HG03045 (cell line): ENCODE measurements at regions not wholly inside any gene's neighbourhood (a gene's known extent, or its start where the extent isn't known, plus 50 kb on each side); places are given as distances from the start of the nearest gene placed in this dataset.
A peak's percentile ranks its signal among the peaks of the same experiment; 100 is the strongest.
"Not testable (repeated sequence)": the region's sequence is repeated elsewhere in the genome, so short reads cannot be mapped to it uniquely, and the experiment has no call there.

Experiments used
- ATAC-seq: cut with Tn5 transposase; IDR thresholded peaks from one replicate; pipeline ENCODE4 v1.9.1; 2021; ENCODE audit warnings: mild to moderate bottlenecking, moderate library complexity; ENCODE audit not compliant: unreplicated experiment

- ATAC-seq, result no peak
These were observed 948.7 kb downstream of the LRFN5 start for GRCh38 chr14:42555365-42555764.

DNA sequence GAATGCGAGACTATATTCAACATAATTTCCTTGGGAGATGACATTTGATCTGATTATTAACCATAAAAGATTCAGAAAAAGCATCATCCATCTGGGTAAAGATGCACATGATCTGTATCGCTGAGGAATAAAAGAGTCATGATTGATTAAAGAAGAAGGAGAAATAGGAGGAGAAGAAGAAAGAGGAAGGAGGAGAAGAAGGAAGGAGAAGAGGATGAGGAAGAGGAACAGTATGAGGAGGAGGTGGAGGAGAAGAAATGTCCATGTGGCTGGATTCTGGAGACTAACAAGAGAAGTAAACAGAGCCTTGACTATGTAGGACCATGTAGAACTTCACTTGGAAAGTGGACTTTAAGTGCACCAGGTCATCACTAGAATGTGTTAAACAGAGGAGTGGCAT is 947.4 kb downstream of the LRFN5 start:
- ATAC-seq, result no peak

DNA sequence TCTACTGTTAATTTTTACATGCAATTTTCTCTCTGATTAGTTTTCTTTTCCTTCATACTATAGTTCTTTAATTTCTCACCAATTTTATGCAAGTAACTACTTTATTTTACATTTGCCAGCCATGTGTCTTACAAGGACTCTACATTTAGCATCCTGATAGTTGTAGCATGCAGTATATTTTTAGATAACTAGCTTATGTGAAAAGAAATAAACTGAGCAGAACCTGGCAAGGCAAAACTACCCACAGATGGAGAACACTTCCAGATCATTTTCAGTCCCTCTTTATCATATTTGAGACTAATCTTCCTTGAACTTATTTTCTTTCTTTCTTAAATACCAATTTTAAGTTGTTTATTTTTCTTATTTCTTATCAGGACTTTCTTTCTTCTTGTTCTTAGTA is 943.6 kb downstream of the LRFN5 start:
- ATAC-seq, result no peak

DNA sequence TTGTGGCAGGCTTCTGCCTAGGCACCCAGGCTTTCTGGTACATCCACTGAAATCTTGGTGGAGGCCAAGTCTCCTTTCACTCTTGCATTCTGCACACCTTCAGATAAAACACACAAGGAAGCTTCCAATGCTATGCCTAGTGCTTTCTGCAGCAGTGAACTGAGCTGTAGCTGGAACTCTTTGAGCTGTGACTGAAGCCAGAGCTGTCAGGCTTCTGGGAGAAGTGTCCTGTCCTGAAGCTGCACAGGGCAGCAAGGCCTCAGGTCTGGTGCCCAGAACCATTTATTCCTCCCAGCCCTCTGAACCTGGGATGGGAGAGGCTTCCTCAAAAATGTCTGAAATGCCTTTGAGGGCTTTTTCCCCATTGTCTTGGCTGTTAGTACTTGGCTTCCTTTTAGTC is 941.7 kb downstream of the LRFN5 start:
- no peak for ATAC-seq

- ATAC-seq, result no peak
These were observed 939.0 kb downstream of the LRFN5 start for GRCh38 chr14:42545636-42546035.

DNA sequence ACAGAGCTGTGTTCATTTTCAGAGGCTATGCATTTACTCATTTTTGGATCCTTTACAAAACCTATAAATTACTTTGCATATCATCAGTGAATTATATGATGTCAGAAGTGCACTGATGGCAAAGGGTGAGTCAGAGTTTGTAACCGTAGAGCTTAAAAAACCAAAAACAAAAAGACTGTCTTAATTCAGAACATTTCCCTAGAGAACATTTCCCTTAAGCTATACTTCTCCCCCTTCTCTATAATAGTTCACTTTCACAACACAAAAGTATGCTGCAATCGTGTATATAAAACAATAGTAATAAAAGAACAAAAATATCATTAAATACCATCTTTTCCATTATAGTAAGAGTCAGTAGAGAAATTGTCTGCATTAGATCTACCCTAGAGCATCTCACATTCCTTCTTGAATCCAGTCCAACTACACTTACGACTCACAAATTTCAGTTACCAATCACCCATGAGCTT is 934.9 kb downstream of the LRFN5 start:
- ATAC-seq, result no peak

GRCh38 chr14:42535397-42535796 is 928.7 kb downstream of the LRFN5 start:
- ATAC-seq, result no peak

DNA sequence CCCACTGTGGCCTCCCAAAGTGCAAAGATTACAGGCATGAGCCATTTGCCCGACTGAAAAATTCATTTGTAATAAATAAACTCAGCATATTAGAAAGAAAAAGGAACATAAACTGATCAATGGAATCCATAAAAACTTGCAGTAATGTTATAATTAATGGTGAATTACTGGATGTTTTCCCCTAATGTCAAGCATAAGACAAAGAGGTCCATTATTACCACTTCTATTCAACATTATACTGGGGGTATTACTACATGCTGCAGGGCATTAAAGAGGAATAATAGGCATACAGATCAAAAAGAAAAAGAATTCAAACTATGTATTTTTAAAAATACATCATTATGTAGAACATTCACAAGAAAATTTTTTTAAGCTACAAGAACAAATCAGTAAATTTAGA is 926.8 kb downstream of the LRFN5 start:
- ATAC-seq, result no peak

GRCh38 chr14:42532194-42532593 is 925.5 kb downstream of the LRFN5 start:
- no peak for ATAC-seq

DNA sequence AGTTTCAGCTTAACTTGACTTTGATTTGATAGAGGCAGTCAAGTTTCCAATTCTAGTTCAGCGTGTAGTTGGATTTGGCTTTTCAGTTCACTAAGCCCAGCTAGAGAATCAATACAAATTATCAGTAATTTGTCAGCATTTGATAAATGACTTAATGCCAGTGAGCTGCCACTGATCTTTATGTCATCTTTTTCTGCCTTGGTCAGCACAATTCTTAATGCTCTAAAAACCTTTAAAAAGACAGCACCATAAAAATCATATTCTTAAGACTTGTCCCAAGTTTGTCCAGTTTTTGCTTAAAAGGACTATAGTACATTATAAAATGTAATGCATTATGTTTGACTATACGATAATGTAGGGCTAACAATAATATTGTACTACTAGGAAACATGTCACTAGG is 920.5 kb downstream of the LRFN5 start:
- ATAC-seq, result no peak

DNA sequence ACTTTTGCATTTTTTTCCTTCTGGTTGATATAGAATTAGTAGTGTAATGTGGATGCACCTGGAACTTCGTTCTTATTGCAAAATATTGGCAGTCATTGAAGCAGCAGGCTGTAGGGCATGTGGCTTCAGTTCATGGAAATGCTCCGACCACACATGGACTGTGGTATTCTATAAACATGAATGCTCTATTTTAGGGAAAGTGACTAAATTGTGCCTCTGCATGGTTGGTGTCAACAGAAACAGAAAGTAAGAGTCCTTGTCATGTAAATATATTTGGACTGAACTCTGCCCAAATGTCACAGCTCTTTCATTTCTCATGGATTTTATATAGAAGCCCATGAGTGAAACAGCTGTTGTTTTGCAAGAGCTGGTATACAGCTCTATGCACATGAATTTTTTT is 917.0 kb downstream of the LRFN5 start:
- peak; percentile 95 for ATAC-seq

DNA sequence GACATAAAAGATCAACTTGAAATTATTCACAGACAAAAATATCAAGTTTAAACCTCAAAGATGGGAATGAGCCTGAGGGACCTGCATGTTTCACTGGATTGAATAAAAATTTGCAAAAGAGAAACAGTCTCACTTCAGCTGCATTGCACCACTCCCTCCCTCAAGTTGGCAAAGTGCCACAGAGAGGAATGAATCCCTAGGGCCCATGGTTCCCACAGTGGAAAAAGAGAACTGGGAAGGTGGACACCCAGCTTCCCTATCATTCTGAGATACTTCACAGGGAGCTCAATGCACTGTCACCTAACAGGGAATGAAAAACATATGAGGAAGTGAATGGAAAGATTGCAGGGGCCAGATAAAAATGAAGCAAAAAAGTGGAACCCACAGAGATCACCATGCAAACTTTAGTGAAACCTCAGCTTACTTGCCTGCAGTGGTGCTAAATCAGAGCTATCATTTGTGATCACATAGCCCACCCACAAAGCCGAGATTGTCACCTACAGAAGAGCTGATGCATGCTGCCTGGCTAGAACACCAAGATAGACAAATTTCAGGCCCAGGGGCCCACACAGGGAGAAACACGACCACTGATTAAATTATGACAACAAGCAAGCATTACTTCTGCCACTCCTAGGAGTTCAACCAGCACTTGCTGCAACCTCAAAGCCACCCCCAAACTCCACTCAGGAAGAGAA is 911.3 kb downstream of the LRFN5 start:
- no peak for ATAC-seq

DNA sequence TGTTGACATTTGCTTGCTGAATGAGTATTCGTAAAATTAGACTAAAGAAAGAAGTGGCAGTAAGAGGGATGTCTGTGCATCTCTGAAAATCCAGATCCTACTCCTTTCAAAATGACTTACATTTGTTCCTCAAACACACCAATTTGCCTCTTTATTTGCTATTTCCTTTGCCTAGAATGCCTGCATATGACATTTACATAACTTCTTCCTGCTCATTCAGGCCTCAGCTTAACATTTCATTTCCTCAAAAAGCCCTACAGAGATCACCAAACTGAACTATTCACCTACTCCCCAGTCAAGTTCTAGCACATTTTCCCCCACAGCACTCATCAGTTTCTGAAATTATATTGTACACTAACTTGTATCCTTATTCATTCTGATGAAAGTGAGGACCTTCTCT is 907.2 kb downstream of the LRFN5 start:
- ATAC-seq, result no peak

DNA sequence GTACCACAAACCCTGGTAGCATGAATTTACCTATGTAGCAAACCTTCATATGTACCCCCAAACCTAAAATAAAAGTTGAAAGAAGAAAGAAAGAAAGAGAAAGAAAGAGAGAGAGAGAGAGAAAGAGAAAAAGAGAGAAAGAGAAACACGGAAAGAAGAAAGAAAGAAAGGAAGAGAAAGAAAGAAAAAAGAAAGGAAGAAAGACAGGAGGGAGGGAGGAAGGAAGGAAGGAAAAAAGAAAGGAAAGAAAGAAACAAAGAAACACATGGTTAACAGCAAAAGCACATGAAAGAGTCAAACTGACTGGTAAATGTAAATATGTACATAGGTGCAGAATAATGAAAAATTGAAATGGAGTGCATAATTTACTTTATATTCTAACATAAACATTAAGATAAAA is 903.4 kb downstream of the LRFN5 start:
- no peak for ATAC-seq

- no peak for ATAC-seq
These were observed 901.7 kb downstream of the LRFN5 start for GRCh38 chr14:42508209-42508946.

DNA sequence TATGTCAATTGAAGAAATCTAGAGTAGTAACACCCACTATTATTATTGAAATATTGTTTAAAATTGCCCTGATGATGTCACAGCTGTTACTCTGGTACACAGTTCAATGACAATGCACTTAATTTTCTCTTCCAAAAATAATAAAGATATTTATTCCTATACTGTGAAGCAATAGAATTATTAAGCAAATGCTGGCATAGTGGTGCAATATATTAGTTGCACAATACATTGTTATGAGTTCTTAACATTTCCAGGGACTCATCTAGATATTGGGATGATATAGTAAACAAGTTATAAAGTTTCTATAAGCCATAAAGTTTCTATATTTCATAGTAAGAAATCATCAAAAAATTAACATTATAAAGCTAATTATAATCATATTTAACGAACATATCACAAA is 897.8 kb downstream of the LRFN5 start:
- no peak for ATAC-seq

DNA sequence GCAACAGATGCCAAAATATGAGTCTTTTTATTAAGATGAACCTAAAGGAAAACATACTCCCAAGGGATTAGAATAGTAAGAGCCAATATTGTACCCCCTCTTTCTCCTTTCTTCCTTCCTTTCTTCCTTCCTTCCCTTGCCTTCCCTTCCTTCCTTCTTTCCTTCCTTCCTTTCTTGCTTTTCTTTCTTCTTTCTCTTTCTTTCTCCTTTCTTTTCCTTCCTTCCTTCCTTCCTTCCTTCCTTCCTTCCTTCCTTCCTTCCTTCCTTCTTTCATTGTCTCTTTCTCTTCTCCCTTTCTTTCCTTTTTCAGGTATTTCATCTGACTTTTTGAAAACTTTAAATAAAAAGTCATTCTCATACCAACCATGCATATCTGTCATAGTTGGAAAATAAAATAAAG is 892.5 kb downstream of the LRFN5 start:
- ATAC-seq, result no peak

DNA sequence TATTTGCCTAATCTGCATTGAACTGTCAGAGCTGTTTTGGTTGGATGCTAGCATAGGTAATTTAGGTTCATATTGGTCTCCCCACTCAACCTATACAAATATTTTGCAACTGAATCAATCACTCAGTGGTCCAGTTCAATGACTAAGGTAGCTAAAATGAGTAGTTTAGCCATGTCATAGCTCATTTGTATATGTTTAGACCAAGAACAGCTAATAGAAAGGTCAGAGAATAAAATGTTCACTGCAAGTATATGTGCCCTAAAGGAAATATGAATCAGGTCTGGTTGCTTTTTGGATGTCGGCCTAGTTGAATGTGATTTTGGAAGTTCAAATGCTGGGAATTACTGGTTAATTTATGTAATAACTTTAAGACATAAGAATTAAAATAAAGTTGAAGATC is 883.9 kb downstream of the LRFN5 start:
- no peak for ATAC-seq

DNA sequence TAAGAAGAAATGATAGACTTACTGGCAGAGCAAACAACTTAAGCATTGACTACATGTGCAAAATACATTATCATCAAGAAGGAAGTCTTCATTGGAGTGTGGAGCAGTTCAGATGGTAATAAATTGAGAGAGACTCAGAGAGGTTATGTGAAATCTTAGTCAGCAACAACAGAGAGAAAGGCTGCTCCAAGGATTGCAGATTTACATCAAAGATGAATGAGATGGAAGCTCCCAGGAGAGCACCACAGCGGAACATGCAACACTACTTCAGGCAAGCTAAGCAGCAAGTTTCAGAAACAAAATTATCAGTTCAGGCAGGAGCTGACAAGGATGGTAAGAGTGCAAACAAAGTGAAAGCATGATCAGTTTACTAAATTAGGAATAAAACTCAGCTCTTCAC is 882.3 kb downstream of the LRFN5 start:
- no peak for ATAC-seq

- ATAC-seq, result not testable (repeated sequence)
These were observed 875.8 kb downstream of the LRFN5 start for GRCh38 chr14:42482345-42482971.

GRCh38 chr14:42481714-42482113 is 875.0 kb downstream of the LRFN5 start:
- ATAC-seq, result not testable (repeated sequence)

GRCh38 chr14:42480255-42480654 is 873.6 kb downstream of the LRFN5 start:
- ATAC-seq, result no peak
